AG09319 (cell line): ENCODE measurements at regions not wholly inside any gene's neighbourhood (a gene's known extent, or its start where the extent isn't known, plus 50 kb on each side); places are given as distances from the start of the nearest gene placed in this dataset.

Source experiments
- DNase-seq: peaks from one replicate; pipeline ENCODE4 v3.0.0-alpha.2; 2010; ENCODE audit warnings: low read depth; ENCODE audit errors: extremely low read depth
- CTCF ChIP-seq: IDR thresholded peaks from 2 replicates; pipeline ENCODE4 v1.5.1; 2011; ENCODE audit warnings: low read depth, mild to moderate bottlenecking, inconsistent platforms, low read length, moderate library complexity

GRCh38 chr3:31384117-31384516 is 148.6 kb upstream of the STT3B start:
- DNase-seq, result no peak

GRCh38 chr3:31389939-31390338 is 142.8 kb upstream of the STT3B start:
- TF ChIP-seq CTCF, result no peak
- DNase-seq, result no peak

More at GRCh38 chr3:31384117-31384516, 148.6 kb upstream of the STT3B start:
- TF ChIP-seq CTCF, result no peak

GRCh38 chr3:31390466-31390865 is 142.3 kb upstream of the STT3B start:
- TF ChIP-seq CTCF, result no peak
- no peak for DNase-seq

- no peak for DNase-seq
- TF ChIP-seq CTCF, result no peak
These were observed 141.6 kb upstream of the STT3B start for GRCh38 chr3:31391150-31391549.

- TF ChIP-seq CTCF, result no peak
- DNase-seq, result no peak
These were observed 140.2 kb upstream of the STT3B start for GRCh38 chr3:31392568-31392967.

- DNase-seq, result no peak
- no peak for TF ChIP-seq CTCF
These were observed 133.5 kb upstream of the STT3B start for GRCh38 chr3:31399271-31399670.

GRCh38 chr3:31402117-31402516 is 130.6 kb upstream of the STT3B start:
- no peak for DNase-seq

More at GRCh38 chr3:31402117-31402516, 130.6 kb upstream of the STT3B start:
- no peak for TF ChIP-seq CTCF
